ENCODE measurements at regions not wholly inside any gene's neighbourhood (a gene's known extent, or its start where the extent isn't known, plus 50 kb on each side); places are given as distances from the start of the nearest gene placed in this dataset.
A peak's percentile ranks its signal among the peaks of the same experiment; 100 is the strongest.
"Not testable (repeated sequence)": the region's sequence is repeated elsewhere in the genome, so short reads cannot be mapped to it uniquely, and the experiment has no call there.

- TF ChIP-seq CTCF (IDR thresholded peaks at IDR 0.05; ENCODE audit: insufficient read depth, low read length): no peak
- H3K4me3 ChIP-seq (ENCODE audit: low read depth, low read length): no peak overlapping the region
- peak; percentile 67 for DNase-seq (ENCODE audit: low read depth)
These were observed 212.0 kb downstream of the MINAR1 start for GRCh38 chr15:79644091-79644490.

GRCh38 chr15:79652972-79653371 lies 220.8 kb downstream of the MINAR1 start:
- not testable (repeated sequence) for H3K4me3 ChIP-seq (ENCODE audit: low read depth, low read length); DNase-seq (ENCODE audit: low read depth)

GRCh38 chr15:79653533-79653932 lies 221.4 kb downstream of the MINAR1 start:
- DNase-seq (ENCODE audit: low read depth): no peak
- no peak overlapping the region for H3K4me3 ChIP-seq (ENCODE audit: low read depth, low read length)
- no peak for TF ChIP-seq CTCF (IDR thresholded peaks at IDR 0.05; ENCODE audit: insufficient read depth, low read length)

- no peak for TF ChIP-seq CTCF (IDR thresholded peaks at IDR 0.05; ENCODE audit: insufficient read depth, low read length)
- H3K4me3 ChIP-seq (ENCODE audit: low read depth, low read length): no peak overlapping the region
- no peak for DNase-seq (ENCODE audit: low read depth)
These were observed 224.2 kb downstream of the MINAR1 start for GRCh38 chr15:79656151-79657000.

- no peak overlapping the region for H3K4me3 ChIP-seq (ENCODE audit: low read depth, low read length)
- DNase-seq (ENCODE audit: low read depth): no peak
- no peak for TF ChIP-seq CTCF (IDR thresholded peaks at IDR 0.05; ENCODE audit: insufficient read depth, low read length)
These were observed 225.6 kb downstream of the MINAR1 start for GRCh38 chr15:79657722-79658121.

- no peak for DNase-seq (ENCODE audit: low read depth)
- no peak overlapping the region for H3K4me3 ChIP-seq (ENCODE audit: low read depth, low read length)
These were observed 227.6 kb downstream of the MINAR1 start for GRCh38 chr15:79659691-79660090.

GRCh38 chr15:79661411-79661810 lies 229.3 kb downstream of the MINAR1 start:
- no peak for TF ChIP-seq CTCF (IDR thresholded peaks at IDR 0.05; ENCODE audit: insufficient read depth, low read length)
- no peak for DNase-seq (ENCODE audit: low read depth)

More at GRCh38 chr15:79659691-79660090, 227.6 kb downstream of the MINAR1 start:
- no peak for TF ChIP-seq CTCF (IDR thresholded peaks at IDR 0.05; ENCODE audit: insufficient read depth, low read length)

More at GRCh38 chr15:79661411-79661810, 229.3 kb downstream of the MINAR1 start:
- H3K4me3 ChIP-seq (ENCODE audit: low read depth, low read length): no peak overlapping the region
